GM23338 (cell line): ENCODE measurements at regions not wholly inside any gene's neighbourhood (a gene's known extent, or its start where the extent isn't known, plus 50 kb on each side); places are given as distances from the start of the nearest gene placed in this dataset.

Experiments used
- ATAC-seq: fragments of 200-7000 bp; cut with Tn5 transposase; 3 replicates; pipeline ENCODE4 v1.9.1; 2020
- DNase-seq: peaks from one replicate; pipeline ENCODE4 v3.0.0-alpha.2; 2015; ENCODE audit warnings: low spot score
- H2AFZ ChIP-seq: fragments of 200-600 bp; sonication (generic); 2 replicates; pipeline ENCODE4 v1.8.0; 2016; ENCODE audit warnings: antibody characterized with exemption, mild to moderate bottlenecking, moderate library complexity
- H3F3A ChIP-seq: fragments of 200-600 bp; sonication (generic); replicated peaks from 2 replicates; pipeline ENCODE4 v1.8.0; 2017; ENCODE audit warnings: antibody characterized with exemption, mixed run types, low read depth
- H3K27ac ChIP-seq: fragments of 200-600 bp; sonication (generic); 2 replicates; pipeline ENCODE4 v1.6.1; 2016; ENCODE audit warnings: low read depth
- H3K27me3 ChIP-seq: fragments of 200-600 bp; sonication (generic); 2 replicates; pipeline ENCODE4 v1.8.0; 2016; ENCODE audit warnings: mild to moderate bottlenecking, mixed run types, moderate library complexity; ENCODE audit not compliant: insufficient read depth
- H3K36me3 ChIP-seq: fragments of 200-600 bp; sonication (generic); 2 replicates; pipeline ENCODE4 v1.8.0; 2016; ENCODE audit warnings: mild to moderate bottlenecking; ENCODE audit not compliant: insufficient read depth
- H3K4me1 ChIP-seq: fragments of 200-600 bp; sonication (generic); 2 replicates; pipeline ENCODE4 v1.8.0; 2016; ENCODE audit warnings: mild to moderate bottlenecking, moderate library complexity; ENCODE audit not compliant: insufficient read depth
- H3K4me2 ChIP-seq: fragments of 200-600 bp; sonication (generic); 2 replicates; pipeline ENCODE4 v1.7.1; 2017; ENCODE audit warnings: mixed run types
- H3K4me3 ChIP-seq: fragments of 200-600 bp; sonication (generic); 2 replicates; pipeline ENCODE4 v1.6.1; 2016; ENCODE audit warnings: mixed run types
- H3K79me2 ChIP-seq: fragments of 200-600 bp; sonication (generic); replicated peaks from 2 replicates; pipeline ENCODE4 v1.8.0; 2017; ENCODE audit warnings: mild to moderate bottlenecking; ENCODE audit not compliant: insufficient read depth
- H3K9me2 ChIP-seq: fragments of 200-600 bp; sonication (generic); 2 replicates; pipeline ENCODE4 v1.8.0; 2017; ENCODE audit not compliant: insufficient read depth
- H4K20me1 ChIP-seq: fragments of 200-600 bp; sonication (generic); replicated peaks from 2 replicates; pipeline ENCODE4 v1.8.0; 2017; ENCODE audit warnings: mild to moderate bottlenecking; ENCODE audit not compliant: insufficient read depth
- H3K27ac Mint-ChIP-seq: 2 replicates; pipeline ENCODE4 v1.8.0; 2020; ENCODE audit warnings: inconsistent platforms, mild to moderate bottlenecking, moderate library complexity, mixed read lengths
- H3K27me3 Mint-ChIP-seq: 3 replicates; pipeline ENCODE4 v1.8.0; 2022; ENCODE audit warnings: low read depth, mild to moderate bottlenecking, moderate library complexity, mixed read lengths, inconsistent platforms; ENCODE audit not compliant: insufficient read depth, poor library complexity
- H3K36me3 Mint-ChIP-seq: 3 replicates; pipeline ENCODE4 v1.8.0; 2021; ENCODE audit warnings: low read depth, mild to moderate bottlenecking, inconsistent platforms, moderate library complexity, mixed read lengths
- H3K4me1 Mint-ChIP-seq: 3 replicates; pipeline ENCODE4 v1.8.0; 2020; ENCODE audit warnings: mild to moderate bottlenecking, inconsistent platforms, mixed read lengths
- H3K4me3 Mint-ChIP-seq: 3 replicates; pipeline ENCODE4 v1.8.0; 2021; ENCODE audit warnings: moderate library complexity, mild to moderate bottlenecking, inconsistent platforms, mixed read lengths
- H3K9me3 Mint-ChIP-seq: 3 replicates; pipeline ENCODE4 v1.8.0; 2020; ENCODE audit warnings: moderate library complexity, mild to moderate bottlenecking, inconsistent platforms, mixed read lengths
- POLR2AphosphoS5 ChIP-seq: IDR thresholded peaks from 2 replicates; pipeline ENCODE4 v1.6.1; 2016; ENCODE audit warnings: antibody characterized with exemption, low read depth
- TF ChIP-seq, protein P1 (sequence below), 2 experiments: fragments of 200-600 bp in 1 of 2; sonication (generic) in 1 of 2; conservative IDR thresholded peaks; 2 replicates each; pipeline versions ENCODE4 v1.5.1 to v1.6.1; 2016 to 2017; ENCODE audit warnings: antibody characterized with exemption in 2 of 2, low read depth in 2 of 2, mild to moderate bottlenecking in 2 of 2, moderate library complexity in 1 of 2
- TF ChIP-seq, protein P2 (sequence below): fragments of 250-450 bp; sonication (Bioruptor Pico); IDR thresholded peaks from 2 replicates; pipeline ENCODE4 v1.5.0; 2020; ENCODE audit warnings: mild to moderate bottlenecking, moderate library complexity

- Mint-ChIP-seq H3K4me3 (no peak overlapping the region), H3K27ac (no peak overlapping the region), H3K9me3 (no peaks in the 10 kb centered on the region), H3K36me3 (no peaks in the 10 kb centered on the region), H3K27me3 (no peaks in the 10 kb centered on the region), H3K4me1 (peaks cover 7% of the 10 kb centered on the region; the same call in 2 of the 3 replicates)
- Histone ChIP-seq H3K4me3 (no peak overlapping the region), H3K4me2 (no peak overlapping the region), H3K79me2 (no peaks in the 10 kb centered on the region), H3K9me2 (peaks cover 3% of the 10 kb centered on the region; the same call in 1 of the 2 replicates), H4K20me1 (no peaks in the 10 kb centered on the region), H3K27me3 (no peaks in the 10 kb centered on the region), H2AFZ (peak overlapping the region; percentile 45; the same call in 1 of the 2 replicates), H3K27ac (no peak overlapping the region), H3K36me3 (no peaks in the 10 kb centered on the region), H3F3A (no peaks in the 10 kb centered on the region), H3K4me1 (no peaks in the 10 kb centered on the region)
- TF ChIP-seq, protein P1, sequence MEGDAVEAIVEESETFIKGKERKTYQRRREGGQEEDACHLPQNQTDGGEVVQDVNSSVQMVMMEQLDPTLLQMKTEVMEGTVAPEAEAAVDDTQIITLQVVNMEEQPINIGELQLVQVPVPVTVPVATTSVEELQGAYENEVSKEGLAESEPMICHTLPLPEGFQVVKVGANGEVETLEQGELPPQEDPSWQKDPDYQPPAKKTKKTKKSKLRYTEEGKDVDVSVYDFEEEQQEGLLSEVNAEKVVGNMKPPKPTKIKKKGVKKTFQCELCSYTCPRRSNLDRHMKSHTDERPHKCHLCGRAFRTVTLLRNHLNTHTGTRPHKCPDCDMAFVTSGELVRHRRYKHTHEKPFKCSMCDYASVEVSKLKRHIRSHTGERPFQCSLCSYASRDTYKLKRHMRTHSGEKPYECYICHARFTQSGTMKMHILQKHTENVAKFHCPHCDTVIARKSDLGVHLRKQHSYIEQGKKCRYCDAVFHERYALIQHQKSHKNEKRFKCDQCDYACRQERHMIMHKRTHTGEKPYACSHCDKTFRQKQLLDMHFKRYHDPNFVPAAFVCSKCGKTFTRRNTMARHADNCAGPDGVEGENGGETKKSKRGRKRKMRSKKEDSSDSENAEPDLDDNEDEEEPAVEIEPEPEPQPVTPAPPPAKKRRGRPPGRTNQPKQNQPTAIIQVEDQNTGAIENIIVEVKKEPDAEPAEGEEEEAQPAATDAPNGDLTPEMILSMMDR (conservative IDR thresholded peaks at IDR 0.05; ENCODE audit: low read depth in 2 of 2): peak; percentile 46 to 73
- TF ChIP-seq, protein P2, sequence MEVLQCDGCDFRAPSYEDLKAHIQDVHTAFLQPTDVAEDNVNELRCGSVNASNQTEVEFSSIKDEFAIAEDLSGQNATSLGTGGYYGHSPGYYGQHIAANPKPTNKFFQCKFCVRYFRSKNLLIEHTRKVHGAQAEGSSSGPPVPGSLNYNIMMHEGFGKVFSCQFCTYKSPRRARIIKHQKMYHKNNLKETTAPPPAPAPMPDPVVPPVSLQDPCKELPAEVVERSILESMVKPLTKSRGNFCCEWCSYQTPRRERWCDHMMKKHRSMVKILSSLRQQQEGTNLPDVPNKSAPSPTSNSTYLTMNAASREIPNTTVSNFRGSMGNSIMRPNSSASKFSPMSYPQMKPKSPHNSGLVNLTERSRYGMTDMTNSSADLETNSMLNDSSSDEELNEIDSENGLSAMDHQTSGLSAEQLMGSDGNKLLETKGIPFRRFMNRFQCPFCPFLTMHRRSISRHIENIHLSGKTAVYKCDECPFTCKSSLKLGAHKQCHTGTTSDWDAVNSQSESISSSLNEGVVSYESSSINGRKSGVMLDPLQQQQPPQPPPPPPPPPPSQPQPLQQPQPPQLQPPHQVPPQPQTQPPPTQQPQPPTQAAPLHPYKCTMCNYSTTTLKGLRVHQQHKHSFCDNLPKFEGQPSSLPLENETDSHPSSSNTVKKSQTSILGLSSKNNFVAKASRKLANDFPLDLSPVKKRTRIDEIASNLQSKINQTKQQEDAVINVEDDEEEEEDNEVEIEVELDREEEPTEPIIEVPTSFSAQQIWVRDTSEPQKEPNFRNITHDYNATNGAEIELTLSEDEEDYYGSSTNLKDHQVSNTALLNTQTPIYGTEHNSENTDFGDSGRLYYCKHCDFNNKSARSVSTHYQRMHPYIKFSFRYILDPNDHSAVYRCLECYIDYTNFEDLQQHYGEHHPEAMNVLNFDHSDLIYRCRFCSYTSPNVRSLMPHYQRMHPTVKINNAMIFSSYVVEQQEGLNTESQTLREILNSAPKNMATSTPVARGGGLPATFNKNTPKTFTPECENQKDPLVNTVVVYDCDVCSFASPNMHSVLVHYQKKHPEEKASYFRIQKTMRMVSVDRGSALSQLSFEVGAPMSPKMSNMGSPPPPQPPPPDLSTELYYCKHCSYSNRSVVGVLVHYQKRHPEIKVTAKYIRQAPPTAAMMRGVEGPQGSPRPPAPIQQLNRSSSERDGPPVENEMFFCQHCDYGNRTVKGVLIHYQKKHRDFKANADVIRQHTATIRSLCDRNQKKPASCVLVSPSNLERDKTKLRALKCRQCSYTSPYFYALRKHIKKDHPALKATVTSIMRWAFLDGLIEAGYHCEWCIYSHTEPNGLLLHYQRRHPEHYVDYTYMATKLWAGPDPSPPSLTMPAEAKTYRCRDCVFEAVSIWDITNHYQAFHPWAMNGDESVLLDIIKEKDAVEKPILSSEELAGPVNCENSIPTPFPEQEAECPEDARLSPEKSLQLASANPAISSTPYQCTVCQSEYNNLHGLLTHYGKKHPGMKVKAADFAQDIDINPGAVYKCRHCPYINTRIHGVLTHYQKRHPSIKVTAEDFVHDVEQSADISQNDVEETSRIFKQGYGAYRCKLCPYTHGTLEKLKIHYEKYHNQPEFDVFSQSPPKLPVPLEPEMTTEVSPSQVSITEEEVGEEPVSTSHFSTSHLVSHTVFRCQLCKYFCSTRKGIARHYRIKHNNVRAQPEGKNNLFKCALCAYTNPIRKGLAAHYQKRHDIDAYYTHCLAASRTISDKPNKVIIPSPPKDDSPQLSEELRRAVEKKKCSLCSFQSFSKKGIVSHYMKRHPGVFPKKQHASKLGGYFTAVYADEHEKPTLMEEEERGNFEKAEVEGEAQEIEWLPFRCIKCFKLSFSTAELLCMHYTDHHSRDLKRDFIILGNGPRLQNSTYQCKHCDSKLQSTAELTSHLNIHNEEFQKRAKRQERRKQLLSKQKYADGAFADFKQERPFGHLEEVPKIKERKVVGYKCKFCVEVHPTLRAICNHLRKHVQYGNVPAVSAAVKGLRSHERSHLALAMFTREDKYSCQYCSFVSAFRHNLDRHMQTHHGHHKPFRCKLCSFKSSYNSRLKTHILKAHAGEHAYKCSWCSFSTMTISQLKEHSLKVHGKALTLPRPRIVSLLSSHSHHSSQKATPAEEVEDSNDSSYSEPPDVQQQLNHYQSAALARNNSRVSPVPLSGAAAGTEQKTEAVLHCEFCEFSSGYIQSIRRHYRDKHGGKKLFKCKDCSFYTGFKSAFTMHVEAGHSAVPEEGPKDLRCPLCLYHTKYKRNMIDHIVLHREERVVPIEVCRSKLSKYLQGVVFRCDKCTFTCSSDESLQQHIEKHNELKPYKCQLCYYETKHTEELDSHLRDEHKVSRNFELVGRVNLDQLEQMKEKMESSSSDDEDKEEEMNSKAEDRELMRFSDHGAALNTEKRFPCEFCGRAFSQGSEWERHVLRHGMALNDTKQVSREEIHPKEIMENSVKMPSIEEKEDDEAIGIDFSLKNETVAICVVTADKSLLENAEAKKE: no peak
- DNase-seq (peak; percentile 44), ATAC-seq (peak; percentile 43; the same call in 2 of the 3 replicates)
Measured at GRCh38 chr13:72384186-72384823, 343.1 kb downstream of the MZT1 start.

DNA sequence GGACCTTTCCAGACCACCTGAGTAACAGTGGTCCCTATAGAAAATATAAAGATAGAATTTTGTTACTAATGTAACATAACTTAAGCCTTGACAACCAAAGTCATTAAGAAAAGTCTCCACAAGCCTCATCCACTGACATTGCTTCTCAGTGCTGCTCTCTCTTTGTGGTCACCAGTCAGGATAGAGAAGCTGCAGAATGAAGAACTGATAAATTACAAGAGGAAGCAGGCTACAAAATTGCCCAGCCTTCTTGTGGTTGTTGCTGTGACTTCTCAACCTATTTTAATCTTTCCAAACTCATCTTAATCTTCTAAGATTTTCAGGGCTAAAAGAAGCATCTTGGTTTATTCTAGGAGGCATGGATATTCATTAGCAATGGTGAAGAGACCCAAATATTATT, 343.8 kb downstream of the MZT1 start:
- no peak overlapping the region for H3K4me3 ChIP-seq
- H2AFZ ChIP-seq: no peak overlapping the region
- H3K27me3 Mint-ChIP-seq: no peaks in the 10 kb centered on the region
- H3K4me1 ChIP-seq: no peaks in the 10 kb centered on the region
- H3K36me3 Mint-ChIP-seq: no peaks in the 10 kb centered on the region
- no peaks in the 10 kb centered on the region for H3K79me2 ChIP-seq
- no peak overlapping the region for H3K4me2 ChIP-seq
- no peak overlapping the region for H3K4me3 Mint-ChIP-seq
- H3K27me3 ChIP-seq: no peaks in the 10 kb centered on the region
- H3K4me1 Mint-ChIP-seq: peaks cover 7% of the 10 kb centered on the region; the same call in 2 of the 3 replicates
- H3K9me3 Mint-ChIP-seq: no peaks in the 10 kb centered on the region
- H4K20me1 ChIP-seq: no peaks in the 10 kb centered on the region
- ATAC-seq (no peak), DNase-seq (no peak)
- no peak overlapping the region for H3K27ac ChIP-seq
- no peaks in the 10 kb centered on the region for H3K36me3 ChIP-seq
- H3F3A ChIP-seq: no peaks in the 10 kb centered on the region
- no peak overlapping the region for H3K27ac Mint-ChIP-seq
- H3K9me2 ChIP-seq: peaks cover 3% of the 10 kb centered on the region; the same call in 1 of the 2 replicates
- TF ChIP-seq POLR2AphosphoS5: no peak
